ENCODE measurements at regions not wholly inside any gene's neighbourhood (a gene's known extent, or its start where the extent isn't known, plus 50 kb on each side); places are given as distances from the start of the nearest gene placed in this dataset.

- DNase-seq = no peak
Observed at GRCh38 chr5:173720953-173721600, 104.6 kb upstream of the BOD1 start.

GRCh38 chr5:173721601-173722232 is 105.3 kb upstream of the BOD1 start:
- DNase-seq = no peak

DNA sequence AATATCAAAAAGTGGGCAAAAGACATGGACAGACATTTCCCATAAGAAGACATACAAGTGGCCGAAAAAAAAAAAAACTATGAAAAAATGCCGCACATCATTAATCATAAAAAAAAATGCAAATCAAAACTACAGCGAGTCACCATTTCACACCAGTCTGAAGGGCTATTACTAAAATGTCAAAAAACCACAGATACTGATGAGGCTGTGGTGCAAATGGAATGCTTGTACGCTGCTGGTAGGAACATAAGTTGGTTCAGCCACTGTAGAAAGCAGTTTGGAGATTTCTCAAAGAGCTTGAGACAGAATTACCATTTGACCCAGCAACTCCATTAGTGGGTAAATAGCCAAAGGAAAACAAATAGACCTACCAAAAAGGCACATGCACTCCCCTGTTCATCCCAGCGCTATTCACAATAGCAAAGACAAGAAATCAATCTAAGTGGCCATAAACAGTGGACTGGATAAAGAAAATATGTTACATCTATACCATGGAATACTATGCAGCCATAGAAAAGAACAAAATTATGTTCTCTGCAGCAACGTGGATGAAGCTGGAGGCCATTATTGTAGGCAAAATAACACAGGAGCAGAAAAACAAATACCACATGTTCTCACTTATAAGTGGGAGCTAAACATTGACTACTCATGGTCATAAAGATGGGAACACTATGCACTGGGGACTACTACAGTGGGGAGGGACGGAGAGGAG is 110.6 kb upstream of the BOD1 start:
- DNase-seq = no peak

DNA sequence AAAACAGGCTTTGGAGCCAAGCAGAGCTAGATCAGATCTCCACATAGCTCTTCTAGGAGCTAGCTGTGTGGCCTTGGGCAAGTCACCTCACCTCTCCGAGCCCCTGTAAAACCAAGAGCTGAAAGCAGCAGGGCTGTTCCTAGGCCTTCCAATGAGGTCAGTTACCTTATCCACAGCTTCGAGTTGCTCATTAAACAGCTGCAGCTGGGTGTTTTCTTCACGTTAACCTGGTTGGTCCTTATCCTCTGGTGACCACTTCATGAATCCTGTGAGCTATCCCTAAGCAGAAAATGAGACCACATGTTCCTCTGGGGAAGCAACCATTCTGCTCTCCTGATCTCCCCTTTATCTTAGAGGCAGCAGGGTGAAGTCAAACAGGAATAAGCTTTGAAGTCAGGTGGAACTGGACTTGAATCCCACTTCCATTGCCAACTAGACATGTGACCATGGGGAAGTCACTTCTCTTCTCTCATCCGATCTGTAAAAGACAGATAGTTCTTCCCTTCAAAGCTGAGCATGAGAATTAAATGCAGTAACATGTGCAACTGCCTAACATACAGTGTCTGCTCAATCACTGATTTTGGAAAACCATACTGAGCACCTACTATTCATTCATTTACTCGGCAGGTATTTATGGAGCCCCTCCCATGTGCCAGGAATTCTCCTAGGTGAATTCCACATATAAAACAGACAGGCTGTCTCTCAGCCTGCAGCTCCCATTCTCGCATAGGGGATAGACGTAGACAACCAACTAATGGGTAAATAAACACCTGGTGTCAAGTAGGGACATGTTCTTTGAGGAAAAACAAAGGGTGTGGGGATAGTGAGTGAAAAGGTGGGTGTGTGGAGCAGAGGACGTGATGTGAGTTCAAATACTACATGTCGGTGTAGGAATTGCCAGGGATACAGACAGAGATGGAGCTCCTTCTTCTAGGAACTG is 111.7 kb upstream of the BOD1 start:
- peak; percentile 45 for DNase-seq

GRCh38 chr5:173729079-173729765 is 112.8 kb upstream of the BOD1 start:
- no peak for DNase-seq

GRCh38 chr5:173730632-173731298 is 114.3 kb upstream of the BOD1 start:
- DNase-seq = no peak

DNA sequence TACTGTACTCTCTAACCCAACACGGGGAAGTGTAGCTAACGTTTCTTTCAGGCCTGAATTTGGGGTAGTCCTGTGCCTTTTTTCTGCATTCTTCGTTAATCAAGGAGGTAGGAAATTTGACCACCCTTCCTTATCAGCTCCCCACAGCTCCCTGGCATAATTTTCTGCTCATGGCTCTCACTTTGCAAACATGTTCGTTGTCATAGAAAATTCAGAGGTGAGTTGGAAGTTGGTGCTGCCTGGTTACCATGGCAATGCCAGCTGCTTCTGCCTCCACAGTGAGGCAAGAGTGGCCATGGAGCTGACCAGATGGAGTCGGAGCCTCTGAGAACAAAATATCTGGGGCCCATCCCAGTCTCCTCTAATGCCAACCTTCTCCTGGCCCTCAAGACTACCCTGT is 116.6 kb upstream of the BOD1 start:
- DNase-seq = no peak

- no peak for DNase-seq
Observed at GRCh38 chr5:173733425-173733824, 117.0 kb upstream of the BOD1 start.

GRCh38 chr5:173733831-173734501 is 117.5 kb upstream of the BOD1 start:
- no peak for DNase-seq

GRCh38 chr5:173734716-173735115 is 118.3 kb upstream of the BOD1 start:
- DNase-seq = no peak

GRCh38 chr5:173735184-173735583 is 118.7 kb upstream of the BOD1 start:
- no peak for DNase-seq

- DNase-seq = no peak
Observed at GRCh38 chr5:173735691-173736090, 119.2 kb upstream of the BOD1 start.

DNA sequence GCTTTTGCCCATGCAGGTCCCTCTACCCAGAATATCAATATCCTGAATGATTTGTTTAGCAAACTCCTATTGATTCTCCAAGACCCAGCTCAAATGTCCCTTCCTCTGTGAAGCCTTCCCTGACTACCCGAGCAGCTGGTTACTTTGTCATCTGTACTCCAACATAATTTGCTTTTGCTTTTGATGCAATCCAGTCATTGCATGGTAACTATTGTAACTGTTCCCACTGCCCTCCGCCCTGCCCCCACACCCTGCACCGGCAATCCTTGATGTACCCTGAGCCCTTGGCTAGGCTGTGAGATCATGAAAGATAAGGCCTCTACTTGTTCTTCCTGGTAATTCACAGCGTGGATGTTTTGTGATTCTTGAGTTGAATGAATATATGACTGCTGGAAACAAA is 119.9 kb upstream of the BOD1 start:
- no peak for DNase-seq

DNA sequence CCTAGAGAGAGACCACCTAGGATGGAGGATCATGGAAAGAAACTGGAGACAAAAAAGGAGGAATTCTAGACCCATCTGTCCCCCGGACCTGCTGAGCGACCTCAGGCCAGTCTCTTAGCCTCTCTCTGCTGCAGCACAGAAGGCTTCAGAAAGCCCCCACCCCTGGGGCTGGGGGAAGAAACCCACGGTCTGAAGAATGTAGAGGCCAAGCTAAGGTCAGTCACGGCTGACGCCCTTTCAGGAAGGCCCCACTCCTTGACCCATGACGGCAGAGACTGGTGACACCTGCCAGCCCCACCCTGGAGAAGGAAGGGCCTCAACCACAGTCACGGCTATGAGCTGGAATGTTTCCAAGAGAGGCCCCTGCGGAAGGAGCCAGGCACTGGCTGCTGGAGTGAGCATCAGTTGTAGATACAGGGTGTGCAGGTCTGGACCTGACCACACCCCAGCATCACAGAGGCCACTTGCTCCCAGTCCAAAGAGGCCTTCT is 120.5 kb upstream of the BOD1 start:
- DNase-seq = no peak

DNA sequence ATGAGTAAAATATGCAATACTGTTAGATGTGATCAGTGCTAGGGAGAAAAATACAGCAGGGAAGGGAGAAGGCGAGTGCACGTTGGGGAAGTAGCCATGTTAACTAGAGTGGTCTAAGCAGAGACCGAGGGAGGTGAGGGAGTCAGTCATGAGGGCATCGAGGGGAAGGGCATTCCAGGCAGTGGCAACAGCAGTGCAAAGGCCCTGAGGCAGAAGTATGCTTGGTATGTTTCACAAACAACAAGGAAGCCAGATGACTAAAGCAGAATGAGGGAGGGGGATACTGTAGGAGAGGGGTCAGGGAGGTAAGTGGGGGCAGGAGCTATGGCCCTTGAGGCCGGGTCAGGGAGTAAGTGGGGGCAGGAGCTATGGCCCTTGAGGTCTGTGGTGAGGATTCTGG is 123.3 kb upstream of the BOD1 start:
- no peak for DNase-seq

DNA sequence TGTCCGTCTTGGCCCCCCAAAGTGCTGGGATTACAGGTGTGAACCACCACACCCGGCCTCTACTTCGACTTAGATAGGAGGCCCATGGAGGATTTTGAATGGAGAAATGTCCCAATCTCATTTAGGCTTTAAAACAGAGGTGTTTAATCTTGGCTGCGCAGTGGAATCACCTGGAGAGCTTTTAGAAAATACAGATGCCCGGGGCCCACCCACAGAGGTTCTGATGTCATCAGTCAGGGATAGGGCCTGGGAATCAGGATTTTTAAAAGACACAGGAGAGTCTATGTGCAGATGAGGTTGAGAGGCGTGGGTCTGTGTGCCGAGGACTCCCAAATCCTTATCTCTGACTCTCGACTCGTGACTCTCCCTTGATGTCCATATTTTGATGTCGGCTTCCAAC is 124.0 kb upstream of the BOD1 start:
- DNase-seq = no peak

- DNase-seq = no peak
Observed at GRCh38 chr5:173741087-173741486, 124.6 kb upstream of the BOD1 start.

GRCh38 chr5:173741729-173742431 is 125.4 kb upstream of the BOD1 start:
- no peak for DNase-seq

- no peak for DNase-seq
Observed at GRCh38 chr5:173742432-173742816, 126.0 kb upstream of the BOD1 start.

DNA sequence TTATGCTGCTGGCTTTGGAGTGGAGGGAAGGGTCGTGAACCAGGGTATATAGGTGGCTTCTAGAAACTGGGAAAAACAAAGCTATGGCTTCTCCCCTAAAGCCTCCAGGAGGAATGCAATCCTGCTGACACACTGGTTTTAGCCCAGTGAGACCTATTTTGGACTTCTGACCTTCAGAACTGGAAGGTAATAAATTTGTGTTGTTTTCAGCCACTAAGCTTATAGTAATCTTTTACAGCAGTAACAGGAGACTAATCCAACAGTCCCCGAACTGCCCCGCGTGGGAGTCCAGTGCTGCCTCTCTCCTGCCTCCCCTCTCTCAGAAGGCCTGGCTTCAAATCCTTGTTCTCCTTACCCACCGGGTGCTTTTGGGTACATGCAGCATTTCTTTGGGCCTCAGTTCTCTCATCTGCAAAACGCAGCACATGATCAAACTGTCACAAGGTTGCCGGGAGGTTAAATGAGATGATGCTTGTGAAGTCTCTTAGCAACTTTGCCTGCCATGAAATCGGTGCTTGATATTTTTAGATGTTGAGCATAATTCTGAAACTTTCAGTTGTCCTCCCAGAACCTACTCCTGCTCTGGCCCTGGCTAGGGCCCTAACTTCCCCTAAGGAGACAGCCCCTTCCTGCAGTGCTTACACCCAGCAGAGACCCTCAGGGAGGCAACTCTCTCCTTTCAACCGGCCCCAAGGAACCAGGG is 127.3 kb upstream of the BOD1 start:
- DNase-seq = no peak

Data from NCI-H748 treated with DMSO at 0.1 percent for 48 hours (cell line).